ENCODE measurements at regions not wholly inside any gene's neighbourhood (a gene's known extent, or its start where the extent isn't known, plus 50 kb on each side); places are given as distances from the start of the nearest gene placed in this dataset.

DNA sequence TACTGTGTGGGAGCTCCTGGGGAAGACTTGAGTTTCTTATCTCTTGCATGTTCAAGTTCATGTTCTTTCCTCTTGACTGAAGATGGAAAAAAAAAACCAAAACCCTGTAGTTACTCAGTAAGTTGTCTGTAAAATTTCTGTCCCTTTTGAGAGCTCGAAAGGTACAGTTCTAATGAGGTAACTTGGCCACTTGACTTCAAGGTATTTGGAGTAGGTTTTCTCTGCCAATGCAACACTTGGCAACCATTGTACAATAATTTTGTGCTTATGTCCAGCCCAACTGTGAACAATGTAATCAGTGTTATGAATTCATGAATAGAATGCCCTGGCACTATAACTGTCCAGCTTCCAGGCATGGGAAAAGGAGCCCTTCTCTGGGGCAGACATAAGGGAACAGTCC is 111.0 kb downstream of the LIPG start:
- Histone ChIP-seq H2BK15ac (ENCODE audit: low read depth, low read length) (no peak overlapping the region), H2BK20ac (ENCODE audit: low read depth, low read length, poor library complexity, severe bottlenecking) (no peak overlapping the region), H3T11ph (ENCODE audit: low read length) (no peak overlapping the region), H4K5ac (ENCODE audit: insufficient read length, low read depth, low read length) (no peak overlapping the region), H2AK5ac (ENCODE audit: insufficient read length, low read length) (no peak overlapping the region), H3K4me1 (ENCODE audit: insufficient read depth, low read length) (no peaks in the 10 kb centered on the region; the same call in 1 of the 2 replicates), H3K56ac (ENCODE audit: insufficient read length, low read depth, low read length) (no peak overlapping the region), H3K18ac (ENCODE audit: insufficient read length, low read depth, low read length) (no peak overlapping the region), H2BK12ac (ENCODE audit: insufficient read length, low read depth, low read length) (no peak overlapping the region), H2BK120ac (ENCODE audit: low read depth, low read length, poor library complexity, severe bottlenecking) (no peak overlapping the region), H4K91ac (ENCODE audit: insufficient read length, low read depth, low read length) (no peak overlapping the region), H3K14ac (ENCODE audit: insufficient read depth, low read length) (no peak overlapping the region), H3K23me2 (ENCODE audit: insufficient read length, low read depth, low read length, poor library complexity, severe bottlenecking) (no peaks in the 10 kb centered on the region), H3K27ac (ENCODE audit: insufficient read length, low read depth, low read length) (no peak overlapping the region), H4K8ac (replicated peaks; ENCODE audit: insufficient read length, low read depth, low read length) (no peak overlapping the region), H3K9ac (ENCODE audit: extremely low read depth, insufficient read length, low read length) (no peak overlapping the region), H3K79me1 (ENCODE audit: insufficient read depth, low read depth, low read length, poor library complexity, severe bottlenecking) (no peaks in the 10 kb centered on the region), H3K23ac (ENCODE audit: insufficient read length, low read depth, low read length) (no peak overlapping the region), H3K27me3 (ENCODE audit: insufficient read depth, low read length) (no peaks in the 10 kb centered on the region), H3K4ac (ENCODE audit: low read depth, low read length) (no peak overlapping the region), H2BK5ac (ENCODE audit: insufficient read length, low read length) (no peak overlapping the region), H3K9me3 (ENCODE audit: control insufficient read depth, low read depth, low read length) (no peaks in the 10 kb centered on the region), H4K20me1 (ENCODE audit: control insufficient read depth, insufficient read depth, insufficient read length) (no peaks in the 10 kb centered on the region), H3K79me2 (ENCODE audit: insufficient read depth, low read length) (no peaks in the 10 kb centered on the region), H2AFZ (ENCODE audit: low read length) (no peak overlapping the region), H3K4me2 (ENCODE audit: insufficient read depth, insufficient read length, low read length) (no peak overlapping the region)
- Mint-ChIP-seq H3K4me1 (peaks cover 12 to 15% of the 10 kb centered on the region in 2 experiments), H3K27ac (no peak overlapping the region), H3K9me3 (no peaks in the 10 kb centered on the region), H3K4me3 (no peak overlapping the region), H3K27me3 (ENCODE audit: low read depth) (peaks cover 5% of the 10 kb centered on the region), H3K36me3 (ENCODE audit: insufficient read depth in 1 of 3, low read depth in 3 of 3) (no peaks in the 10 kb centered on the region)
- no peak for DNase-seq
- TF ChIP-seq, protein P1, sequence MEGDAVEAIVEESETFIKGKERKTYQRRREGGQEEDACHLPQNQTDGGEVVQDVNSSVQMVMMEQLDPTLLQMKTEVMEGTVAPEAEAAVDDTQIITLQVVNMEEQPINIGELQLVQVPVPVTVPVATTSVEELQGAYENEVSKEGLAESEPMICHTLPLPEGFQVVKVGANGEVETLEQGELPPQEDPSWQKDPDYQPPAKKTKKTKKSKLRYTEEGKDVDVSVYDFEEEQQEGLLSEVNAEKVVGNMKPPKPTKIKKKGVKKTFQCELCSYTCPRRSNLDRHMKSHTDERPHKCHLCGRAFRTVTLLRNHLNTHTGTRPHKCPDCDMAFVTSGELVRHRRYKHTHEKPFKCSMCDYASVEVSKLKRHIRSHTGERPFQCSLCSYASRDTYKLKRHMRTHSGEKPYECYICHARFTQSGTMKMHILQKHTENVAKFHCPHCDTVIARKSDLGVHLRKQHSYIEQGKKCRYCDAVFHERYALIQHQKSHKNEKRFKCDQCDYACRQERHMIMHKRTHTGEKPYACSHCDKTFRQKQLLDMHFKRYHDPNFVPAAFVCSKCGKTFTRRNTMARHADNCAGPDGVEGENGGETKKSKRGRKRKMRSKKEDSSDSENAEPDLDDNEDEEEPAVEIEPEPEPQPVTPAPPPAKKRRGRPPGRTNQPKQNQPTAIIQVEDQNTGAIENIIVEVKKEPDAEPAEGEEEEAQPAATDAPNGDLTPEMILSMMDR (conservative IDR thresholded peaks at IDR 0.05), result no peak
- WGBS (ENCODE audit: extremely low coverage, insufficient read length, low lambda C conversion rate), result no CpG with 5 or more reads among the region's 1 CpG
